Endothelial cell of hepatic sinusoid (primary cell): ENCODE measurements at regions not wholly inside any gene's neighbourhood (a gene's known extent, or its start where the extent isn't known, plus 50 kb on each side); places are given as distances from the start of the nearest gene placed in this dataset.

ENCODE experiments used
- in situ Hi-C: cut with HindIII; loops from 2 replicates; pipeline ENCODE4 v1.10.0; 2017; ENCODE audit warnings: low sequenced_read_pairs

DNA sequence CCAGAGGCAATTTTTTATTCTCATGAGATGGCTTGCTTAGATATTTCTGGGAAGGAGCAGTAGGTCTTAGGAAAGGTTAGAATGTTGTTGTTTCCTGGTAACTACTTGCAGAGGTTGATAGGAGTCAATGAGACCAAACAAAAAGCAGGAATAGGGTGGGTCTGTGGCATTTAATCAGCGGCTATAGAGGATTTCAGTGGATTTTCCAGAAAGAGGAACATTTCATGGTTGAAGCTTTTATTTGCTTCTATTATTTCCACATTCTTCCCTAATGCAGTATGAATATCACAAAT lies 111.3 kb upstream of the PALMD start:
- in situ Hi-C loops = no loop called here

DNA sequence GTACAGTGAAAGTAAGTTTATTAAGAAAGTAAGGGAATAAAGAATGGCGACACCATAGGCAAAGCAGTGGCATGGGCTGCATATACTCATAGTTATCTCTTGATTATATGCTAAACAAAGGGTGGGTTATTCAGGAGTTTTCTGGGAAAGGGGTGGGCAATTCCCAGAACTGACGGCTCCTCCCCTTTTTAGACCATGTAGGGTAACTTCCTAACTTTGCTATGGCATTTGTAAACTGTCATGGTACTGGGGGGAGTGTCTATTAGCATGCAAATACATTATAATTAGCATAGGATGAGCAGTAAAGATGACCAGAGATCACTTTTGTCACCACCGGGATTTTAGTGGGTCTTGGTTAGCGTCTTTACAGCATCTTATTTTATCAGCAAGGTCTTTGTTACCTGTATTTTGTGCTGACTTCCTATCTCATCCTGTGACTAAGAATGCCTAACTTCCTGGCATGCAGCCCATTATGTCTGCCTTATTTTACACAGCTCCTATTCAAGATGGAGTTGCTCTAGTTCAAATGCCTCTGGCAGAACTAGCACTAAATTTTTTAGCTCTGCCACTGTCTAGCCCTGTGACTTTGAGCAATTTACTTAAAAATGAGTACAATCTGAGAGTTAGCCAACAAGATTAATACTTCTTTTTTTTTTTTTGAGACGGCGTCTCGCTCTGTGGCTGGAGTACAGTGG lies 110.3 kb upstream of the PALMD start:
- in situ Hi-C loops = no loop called here

- in situ Hi-C loops = no loop called here
Measured at GRCh38 chr1:99537886-99538617, 107.9 kb upstream of the PALMD start.

GRCh38 chr1:99538618-99538956 lies 107.3 kb upstream of the PALMD start:
- in situ Hi-C loops = no loop called here

DNA sequence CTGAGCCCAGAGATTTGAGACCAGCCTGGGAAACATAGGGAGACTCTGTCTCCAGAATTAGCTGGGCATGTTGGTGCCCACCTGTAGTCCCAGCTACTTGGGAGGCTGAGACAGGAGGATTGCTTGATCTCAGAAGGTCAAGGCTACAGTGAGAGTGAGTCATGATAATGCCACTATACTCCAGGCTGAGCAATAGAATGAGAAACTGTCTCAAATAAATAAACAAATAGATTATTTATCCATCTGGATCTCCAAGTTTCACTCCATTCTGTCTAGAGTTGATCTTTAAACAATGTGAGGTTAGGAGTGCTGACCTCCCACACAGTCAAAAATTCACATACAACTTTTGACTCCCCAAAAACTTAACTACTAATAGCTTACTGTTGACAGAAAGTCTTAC lies 106.8 kb upstream of the PALMD start:
- in situ Hi-C loops = no loop called here

DNA sequence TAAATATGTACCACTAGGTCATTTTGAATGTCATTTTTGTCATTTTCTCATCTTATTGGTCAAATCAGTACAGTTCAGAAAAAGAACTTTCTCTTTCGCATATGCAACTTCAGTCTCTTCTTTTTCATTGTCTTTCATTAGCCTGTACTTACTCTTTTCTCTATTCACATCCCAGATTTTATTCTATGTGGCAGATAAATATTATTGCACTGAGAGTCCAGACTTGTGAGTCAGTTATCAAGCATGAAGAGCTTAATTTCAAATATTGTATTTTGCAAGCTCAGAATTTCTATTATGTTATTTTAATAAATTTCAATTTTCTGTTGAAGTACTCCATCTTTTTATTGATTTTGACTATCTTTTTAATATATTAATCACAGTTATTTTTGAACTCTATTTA lies 105.2 kb upstream of the PALMD start:
- in situ Hi-C loops = no loop called here

GRCh38 chr1:99544328-99544727 lies 101.6 kb upstream of the PALMD start:
- in situ Hi-C loops = no loop called here

DNA sequence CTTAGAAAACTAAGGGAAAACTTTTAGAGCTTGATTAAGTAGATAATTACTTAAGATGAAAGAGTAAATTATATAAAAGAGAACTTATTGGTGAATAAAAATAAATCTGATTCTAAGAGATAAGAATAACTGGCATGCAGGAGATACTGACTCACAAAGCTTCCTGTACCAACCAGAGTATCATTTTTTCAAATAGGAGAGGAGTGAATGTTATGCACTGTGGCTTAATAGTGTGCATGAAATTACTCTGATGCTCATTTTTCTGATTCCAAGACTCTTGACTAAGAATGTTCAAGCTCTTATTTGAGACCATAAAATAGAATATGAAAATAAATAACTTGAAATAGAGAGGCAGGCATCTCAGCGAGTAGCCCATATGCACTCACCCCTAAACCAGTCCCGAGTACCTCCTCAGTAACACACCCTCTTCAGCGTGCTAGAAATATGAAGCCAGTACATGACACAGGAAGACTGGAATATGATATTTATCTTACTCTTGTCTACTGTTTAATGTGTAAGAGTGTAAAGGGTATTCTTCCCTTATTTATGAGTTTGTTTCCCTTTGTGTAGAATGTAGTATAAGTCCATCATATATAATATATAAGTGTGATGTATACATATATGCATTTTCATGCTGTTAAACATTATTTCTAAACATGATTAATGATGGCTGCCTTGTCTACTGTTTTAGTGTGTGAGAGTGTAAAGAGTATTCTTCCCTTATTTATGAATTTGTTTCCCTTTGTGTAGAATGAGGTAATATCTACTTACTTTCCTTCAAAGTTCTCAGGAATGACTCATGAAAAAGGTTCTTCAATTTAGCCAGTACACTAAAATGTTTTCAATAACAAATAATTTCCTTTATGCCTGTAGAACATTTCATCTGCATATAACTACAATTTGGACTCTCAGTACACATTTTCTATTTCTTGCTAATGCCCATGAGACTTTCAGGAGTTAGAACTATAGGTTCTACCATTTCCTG lies 99.2 kb upstream of the PALMD start:
- in situ Hi-C loops = no loop called here

DNA sequence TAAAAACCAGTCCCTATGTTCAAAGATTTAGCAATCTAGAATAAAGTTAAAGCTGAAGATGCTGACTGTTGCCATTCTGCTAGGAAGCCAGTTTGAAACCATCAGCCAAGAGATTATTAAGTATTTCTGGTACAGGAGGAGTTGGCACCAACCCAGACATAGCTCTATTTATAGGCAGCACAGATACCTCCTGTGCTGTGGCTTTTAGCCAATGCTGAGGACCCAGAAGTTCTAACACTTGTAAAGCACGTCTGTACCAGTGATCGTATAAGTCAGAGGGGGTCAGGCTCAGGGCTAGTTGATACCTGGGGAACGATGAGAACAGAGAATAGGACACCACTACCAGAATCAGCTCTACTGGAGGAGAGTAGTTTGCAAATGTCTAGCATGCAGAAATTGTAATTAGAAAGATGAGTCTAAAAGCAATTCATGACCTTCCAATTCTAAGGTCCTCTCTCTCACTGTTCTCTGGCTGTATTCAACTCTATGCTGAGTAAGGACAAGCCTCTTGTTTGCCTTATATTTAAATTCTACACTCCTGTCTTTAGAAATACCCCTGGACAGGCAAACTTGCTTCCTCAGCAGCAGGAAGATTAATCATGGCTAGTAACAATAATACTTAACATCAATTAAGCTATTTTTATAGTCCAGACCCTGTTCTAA lies 96.8 kb upstream of the PALMD start:
- in situ Hi-C loops = no loop called here

- in situ Hi-C loops = loop anchor here (10.0 kb wide), 1 partner anchor 135 kb away; no protein-coding TSS in a partner anchor
Measured at GRCh38 chr1:99550198-99550597, 95.7 kb upstream of the PALMD start.

DNA sequence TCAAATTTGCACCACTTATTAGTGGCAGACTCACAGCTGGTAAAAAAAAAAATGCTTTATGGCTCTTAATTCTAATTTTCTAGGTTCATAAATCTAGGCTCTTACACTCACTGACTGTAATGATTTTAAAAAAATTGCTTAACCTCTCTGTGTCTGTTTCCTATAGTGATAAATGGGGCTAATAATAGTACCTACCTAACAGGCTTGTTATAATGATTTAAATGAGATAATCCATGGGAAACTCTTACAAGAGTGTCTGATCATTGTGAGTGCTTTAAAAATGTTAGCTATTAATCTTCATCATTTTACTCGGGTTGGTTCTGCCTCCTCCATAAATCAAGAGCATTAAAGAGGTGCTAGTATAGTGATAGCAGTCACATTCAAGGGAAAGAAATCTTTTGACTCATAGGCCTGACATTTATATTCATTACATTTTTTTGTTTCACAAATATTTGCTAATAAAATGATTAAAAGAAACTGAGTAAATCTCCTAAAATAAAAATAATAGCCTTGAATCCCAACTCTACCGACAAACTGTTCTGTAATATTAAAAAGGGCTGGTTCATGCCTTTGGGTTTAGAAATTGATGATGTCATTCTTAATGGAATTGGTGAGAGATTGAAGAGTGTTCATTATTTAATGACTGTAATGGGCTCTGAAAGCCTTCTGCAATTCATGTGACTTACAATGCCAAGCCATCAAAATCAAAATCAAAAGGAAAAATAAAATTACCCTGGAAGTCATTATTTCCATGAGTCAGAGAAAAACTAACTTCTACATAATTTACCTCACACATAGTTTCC lies 93.9 kb upstream of the PALMD start:
- in situ Hi-C loops = loop anchor here (10.0 kb wide), 1 partner anchor 133 kb away; no protein-coding TSS in a partner anchor

DNA sequence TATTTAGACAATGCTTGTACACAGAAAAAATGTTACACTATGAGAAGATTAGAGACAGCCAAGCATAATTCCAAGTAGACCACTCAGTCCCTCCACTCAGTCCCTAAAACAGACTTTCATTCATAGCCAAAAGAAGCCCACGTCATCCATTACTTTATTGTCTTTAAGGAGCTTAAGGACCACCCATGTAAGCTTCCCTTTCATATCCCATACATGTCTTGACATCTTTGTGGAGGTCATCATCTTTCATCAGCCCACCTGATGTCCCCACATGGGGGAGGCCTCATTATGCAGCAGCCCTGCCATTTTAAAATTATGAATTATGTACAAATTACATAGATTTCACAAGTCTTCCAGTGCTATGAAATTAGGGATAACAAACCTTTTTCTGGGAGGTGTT lies 92.6 kb upstream of the PALMD start:
- in situ Hi-C loops = loop anchor here (10.0 kb wide), 1 partner anchor 132 kb away; no protein-coding TSS in a partner anchor

DNA sequence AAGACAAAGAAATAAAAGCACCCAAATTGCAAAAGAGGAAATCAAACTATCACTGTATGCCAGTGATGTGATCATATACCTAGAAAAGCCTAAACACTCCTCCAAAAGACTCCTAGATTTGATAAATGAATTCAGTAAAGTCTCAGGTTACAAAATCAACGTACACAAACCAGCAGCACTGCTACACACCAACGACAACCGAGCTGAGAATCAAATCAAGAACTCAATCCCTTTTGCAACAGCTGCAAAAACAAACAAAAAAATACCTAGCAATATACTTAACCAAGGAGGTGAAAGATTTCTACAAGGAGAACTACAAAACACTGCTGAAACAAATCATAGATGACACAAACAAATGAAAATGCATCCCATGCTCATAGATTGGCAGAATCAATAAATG lies 92.1 kb upstream of the PALMD start:
- in situ Hi-C loops = loop anchor here (10.0 kb wide), 1 partner anchor 131 kb away; no protein-coding TSS in a partner anchor

GRCh38 chr1:99554727-99555126 lies 91.2 kb upstream of the PALMD start:
- in situ Hi-C loops = loop anchor here (5.0 to 10.0 kb wide), 2 partner anchors 83 to 130 kb away; no protein-coding TSS in a partner anchor

GRCh38 chr1:99557546-99558202 lies 88.2 kb upstream of the PALMD start:
- in situ Hi-C loops = loop anchor here (5.0 to 10.0 kb wide), 2 partner anchors 80 to 127 kb away; no protein-coding TSS in a partner anchor

- in situ Hi-C loops = loop anchor here (5.0 to 10.0 kb wide), 2 partner anchors 78 to 126 kb away; no protein-coding TSS in a partner anchor
Measured at GRCh38 chr1:99559166-99559565, 86.7 kb upstream of the PALMD start.

GRCh38 chr1:99560207-99561040 lies 85.5 kb upstream of the PALMD start:
- in situ Hi-C loops = no loop called here

DNA sequence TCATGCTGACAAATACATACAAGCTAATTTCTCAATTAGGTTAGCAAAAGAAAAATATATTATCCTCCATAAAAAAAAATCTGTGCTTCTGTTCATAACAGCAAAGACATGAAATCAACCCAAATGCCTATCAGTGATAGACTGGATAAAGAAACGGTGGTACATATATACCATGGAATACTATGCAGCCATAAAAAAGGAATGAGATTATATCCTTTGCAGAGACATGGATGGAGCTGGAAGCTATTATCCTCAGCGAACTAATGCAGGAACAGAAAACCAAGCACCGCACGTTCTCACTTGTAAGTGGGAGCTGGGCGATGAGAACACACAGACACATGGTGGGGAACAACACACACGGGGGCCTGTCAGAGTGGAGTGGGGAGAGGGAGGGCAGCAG lies 84.0 kb upstream of the PALMD start:
- in situ Hi-C loops = no loop called here
